SKM-1 (cell line): ENCODE measurements at regions not wholly inside any gene's neighbourhood (a gene's known extent, or its start where the extent isn't known, plus 50 kb on each side); places are given as distances from the start of the nearest gene placed in this dataset.

ENCODE experiments used
- DNase-seq: peaks from one replicate; lab custom pipeline; 2025; ENCODE audit not compliant: unreplicated experiment; lab: John Stamatoyannopoulos, UW

DNA sequence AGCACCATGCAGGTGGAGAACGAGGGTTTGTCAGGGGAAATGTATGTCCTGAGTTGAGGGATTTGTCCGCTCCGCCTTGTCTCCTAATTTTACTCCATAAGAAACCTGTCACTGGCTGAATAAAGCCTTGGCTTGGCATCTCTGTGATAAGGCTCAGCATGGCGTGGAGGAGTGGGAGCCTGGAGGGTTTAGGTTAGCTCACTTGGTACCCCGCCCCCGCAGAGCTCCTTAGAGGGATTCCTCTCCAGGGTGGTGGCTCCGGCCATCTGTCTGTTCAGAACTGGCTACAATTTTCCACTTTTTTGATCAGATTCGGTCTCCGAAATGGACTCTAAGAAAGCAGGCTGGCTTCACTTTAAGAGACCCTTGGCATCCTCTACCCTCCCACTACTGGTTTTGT is 192.2 kb upstream of the SYNDIG1 start:
- DNase-seq: no peak

DNA sequence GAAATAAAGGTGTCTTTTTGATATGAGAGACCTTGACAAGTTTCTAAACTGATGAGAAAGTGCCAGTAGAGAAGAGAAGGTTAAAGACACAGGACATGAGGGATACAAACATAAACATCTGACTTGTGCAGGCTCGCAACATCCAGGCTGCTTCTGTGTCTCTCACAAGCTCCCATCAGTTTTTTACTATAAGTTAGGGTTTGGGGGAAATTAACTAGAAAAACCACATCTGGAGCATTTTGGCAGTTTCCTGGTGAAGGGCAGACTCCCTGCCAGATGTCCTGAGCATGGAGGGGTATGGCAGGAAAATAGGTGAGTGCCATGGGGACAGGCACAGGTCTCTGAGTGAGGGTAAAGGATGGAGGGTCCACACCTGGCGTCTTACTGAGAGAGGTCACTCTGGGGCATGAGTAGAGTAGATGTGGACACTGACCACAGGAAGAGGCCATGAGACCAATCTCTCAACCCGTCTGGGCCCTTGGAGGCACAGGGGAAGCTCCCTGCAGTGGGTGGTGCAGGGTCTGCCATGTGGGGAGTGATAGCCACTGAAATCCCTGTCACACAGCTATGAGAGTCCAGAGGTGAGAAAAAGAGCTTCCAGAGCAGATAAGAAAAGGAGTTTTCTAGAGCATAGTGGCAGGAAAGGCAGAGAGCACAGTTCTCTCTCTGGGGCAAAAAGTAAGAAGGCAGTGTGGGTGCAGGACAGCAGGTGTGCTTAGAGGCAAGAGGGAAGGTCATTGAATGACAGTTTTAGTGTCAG is 193.3 kb upstream of the SYNDIG1 start:
- DNase-seq: no peak

DNA sequence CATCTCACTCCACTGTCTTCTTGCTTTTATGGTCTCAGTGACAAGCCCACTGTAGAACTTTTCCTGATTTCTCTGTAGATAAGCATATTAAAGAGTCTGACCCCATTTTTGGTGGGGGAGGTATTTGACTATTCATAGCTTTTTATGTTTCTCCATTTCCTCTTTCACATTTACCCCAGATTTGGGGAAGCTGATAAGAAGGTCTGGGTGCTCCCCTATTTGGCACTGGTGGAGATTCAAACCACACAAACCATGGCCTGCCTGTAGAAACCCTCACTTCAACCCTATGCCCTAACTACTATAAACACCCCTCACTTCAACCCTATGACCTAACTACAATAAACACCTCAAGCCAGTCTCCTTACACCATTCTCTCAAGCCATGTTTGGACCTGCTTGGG is 196.2 kb upstream of the SYNDIG1 start:
- DNase-seq: no peak

DNA sequence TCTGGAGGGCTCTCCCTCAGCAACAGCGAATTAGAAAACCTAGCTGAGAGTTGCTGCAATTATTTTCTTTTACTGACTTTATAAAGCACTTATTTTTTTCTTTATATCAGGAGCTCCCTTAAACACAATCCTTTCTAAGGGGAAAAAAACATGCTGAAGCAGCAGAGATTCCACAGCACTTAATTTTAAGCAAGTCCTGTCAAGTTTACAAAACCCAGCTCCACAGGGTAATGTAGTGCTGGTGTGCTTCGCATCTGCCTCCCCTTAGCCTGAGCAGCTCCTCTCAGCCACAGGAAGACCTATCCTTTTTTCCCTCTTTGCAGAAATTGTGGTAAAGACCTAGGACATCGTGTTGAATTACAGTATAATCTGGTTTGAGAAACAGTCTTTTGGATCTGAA is 208.1 kb upstream of the SYNDIG1 start:
- no peak for DNase-seq

DNA sequence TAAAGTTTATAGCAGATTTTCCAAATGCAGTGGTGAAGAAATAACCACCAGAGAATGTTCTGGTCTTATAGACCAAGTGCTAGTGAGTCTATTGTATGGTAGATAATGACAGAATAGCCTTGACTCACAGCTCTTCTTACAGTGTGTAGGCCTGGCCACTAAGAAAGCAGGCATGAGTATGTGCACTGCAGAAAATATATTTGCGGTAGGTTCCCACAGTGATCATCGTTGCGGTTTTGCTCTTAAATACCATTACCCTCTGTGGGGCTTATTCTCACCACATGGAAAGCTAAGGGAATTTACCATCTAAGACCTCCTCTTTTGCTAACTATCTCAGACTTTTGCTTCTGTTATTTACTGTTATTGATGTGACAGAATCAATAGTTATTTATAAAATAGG is 212.3 kb upstream of the SYNDIG1 start:
- DNase-seq: no peak

DNA sequence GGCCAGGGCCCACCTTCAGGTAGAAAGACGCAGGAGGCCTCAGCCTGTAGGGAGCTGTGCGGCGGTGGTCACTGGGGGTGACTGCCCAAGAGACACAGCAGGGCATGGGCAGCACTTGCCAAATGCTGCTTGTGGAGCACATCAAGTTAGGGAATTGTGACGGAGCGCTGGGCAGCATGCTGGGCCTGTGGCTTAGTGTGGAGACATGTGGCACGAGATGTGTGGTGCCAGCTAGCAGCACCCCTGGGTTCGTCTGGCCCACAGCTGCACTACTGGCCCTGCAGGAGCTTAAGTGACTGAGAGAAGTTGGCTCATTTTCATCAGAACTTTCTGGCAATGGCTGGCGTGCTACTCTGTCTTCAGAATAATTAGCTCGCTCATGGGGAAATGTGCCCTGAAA is 213.1 kb upstream of the SYNDIG1 start:
- no peak for DNase-seq

DNA sequence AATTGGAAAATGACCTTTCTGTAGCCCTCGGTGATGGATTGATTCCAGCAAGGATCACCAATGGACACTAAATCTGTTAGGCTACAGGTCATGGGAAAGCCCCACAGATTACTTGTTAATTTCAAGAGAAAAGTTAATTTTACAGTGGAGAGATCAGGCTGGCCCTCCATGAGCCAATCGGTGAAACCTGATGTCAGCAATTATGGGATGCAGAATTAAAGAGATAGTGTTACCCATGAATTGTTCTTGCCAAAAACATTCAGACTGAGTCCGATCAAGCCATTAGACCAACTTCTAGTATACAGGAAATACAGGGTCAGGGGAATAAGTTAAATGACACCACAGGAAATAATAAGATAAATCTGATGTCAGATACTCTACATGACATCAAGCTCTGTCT is 214.9 kb upstream of the SYNDIG1 start:
- no peak for DNase-seq

DNA sequence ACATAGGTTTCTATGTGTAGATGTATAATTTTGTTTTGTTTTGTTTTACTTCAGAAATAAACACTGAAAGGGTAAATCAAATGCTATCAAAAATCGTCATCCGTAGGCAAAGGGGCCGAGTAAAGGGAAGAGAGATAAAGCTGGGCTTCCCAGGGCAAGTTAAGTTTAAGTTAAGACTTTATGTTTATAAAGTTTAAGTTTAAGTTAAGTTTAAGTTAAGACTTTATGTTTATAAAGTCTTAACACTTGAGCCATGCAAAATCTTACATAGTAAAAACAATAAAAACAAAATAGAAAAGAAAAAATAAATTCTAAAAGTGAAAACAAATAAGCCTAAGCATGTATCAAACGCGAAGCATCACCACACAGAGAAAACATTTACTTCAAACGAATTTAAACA is 216.1 kb upstream of the SYNDIG1 start:
- DNase-seq: no peak

DNA sequence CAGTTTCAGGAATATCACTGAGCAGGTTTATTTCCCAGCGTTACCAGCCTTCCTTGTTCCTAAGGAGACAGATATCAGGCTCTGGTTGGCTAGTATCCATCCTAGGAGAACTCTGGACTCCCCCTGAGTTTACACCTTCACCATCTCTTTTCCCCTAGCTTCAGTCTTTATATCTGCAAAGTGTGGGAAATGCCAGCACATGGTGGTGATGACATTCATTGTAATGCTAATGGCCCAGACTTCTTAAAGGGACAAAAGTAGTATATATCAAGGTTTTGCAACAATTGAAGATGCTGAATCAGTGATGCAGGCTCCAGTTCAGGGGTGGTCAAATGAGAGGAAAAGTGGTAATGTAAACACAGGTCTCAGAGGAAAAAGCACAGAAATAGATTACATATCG is 224.3 kb upstream of the SYNDIG1 start:
- no peak for DNase-seq

DNA sequence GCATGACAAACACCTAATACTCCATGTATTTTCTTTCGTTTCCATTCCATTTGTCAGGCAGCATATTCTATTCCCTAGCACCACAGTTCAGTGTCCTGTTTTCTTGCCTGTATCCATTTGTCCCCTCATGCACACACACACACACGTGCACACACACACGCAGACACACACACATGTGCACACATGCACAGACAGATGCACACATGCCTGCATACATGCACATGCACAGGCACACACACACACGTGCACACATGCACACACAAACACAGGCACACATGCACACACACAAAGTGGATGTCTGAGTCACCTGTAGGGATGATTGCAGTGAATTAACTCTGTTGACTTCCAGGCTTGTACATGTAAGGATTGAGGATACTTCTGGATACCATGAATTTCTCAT is 226.7 kb upstream of the SYNDIG1 start:
- no peak for DNase-seq

DNA sequence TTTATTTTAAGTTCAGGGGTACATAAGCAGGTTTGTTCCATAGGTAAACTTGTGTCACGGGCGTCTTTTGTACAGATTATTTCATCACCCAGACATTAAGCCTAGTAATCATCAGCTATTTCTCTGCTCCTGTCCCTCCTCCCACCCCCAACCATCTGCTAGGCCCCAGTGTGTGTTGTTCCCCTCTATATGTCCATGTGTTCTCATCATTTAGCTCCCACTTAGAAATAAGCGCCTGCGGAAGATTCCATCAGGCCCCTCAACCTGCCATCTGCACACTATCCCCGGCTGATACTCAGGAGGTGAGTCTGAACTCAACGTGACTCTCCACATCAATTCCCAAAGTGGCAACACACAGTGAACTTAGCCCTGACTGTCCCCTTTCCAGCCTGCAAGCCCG is 228.0 kb upstream of the SYNDIG1 start:
- DNase-seq: no peak

DNA sequence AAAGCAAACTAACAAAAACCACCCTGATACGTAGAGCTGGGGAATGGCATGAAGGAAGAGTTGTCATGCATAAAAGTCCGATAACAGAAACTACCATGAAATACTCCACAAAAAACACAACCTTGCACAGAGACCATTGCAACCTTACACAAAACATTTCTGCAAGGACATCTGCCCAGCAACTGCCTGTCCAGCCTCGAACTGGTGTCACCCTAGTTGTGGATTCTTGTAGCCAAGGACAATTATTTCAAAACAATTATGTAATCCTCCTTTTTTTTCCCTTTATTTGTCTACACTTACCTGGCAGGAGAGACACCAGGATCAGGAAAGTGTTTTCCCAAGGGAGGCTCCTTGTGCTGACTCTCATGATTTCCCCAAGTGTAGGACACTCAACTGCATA is 232.5 kb upstream of the SYNDIG1 start:
- DNase-seq: no peak

DNA sequence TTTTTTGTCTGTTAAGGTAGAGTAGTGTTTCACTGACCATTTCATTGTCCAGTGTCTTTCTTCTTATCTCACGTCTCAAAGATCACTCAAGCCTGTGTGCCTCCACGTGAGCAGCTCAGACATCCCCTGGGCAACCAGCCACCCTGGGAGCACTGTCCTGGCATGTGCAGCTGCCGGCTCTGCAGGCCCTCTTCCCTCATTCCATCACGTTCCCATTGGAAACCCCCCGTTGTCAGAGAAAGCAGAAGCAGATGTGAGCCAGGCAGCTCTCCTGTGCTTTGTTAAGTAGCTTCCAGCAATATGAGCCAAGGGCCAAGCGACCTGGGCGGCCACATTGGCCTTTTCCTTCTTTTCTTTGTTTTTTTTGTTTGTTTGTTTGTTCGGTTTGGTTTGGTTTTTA is 233.2 kb upstream of the SYNDIG1 start:
- no peak for DNase-seq

DNA sequence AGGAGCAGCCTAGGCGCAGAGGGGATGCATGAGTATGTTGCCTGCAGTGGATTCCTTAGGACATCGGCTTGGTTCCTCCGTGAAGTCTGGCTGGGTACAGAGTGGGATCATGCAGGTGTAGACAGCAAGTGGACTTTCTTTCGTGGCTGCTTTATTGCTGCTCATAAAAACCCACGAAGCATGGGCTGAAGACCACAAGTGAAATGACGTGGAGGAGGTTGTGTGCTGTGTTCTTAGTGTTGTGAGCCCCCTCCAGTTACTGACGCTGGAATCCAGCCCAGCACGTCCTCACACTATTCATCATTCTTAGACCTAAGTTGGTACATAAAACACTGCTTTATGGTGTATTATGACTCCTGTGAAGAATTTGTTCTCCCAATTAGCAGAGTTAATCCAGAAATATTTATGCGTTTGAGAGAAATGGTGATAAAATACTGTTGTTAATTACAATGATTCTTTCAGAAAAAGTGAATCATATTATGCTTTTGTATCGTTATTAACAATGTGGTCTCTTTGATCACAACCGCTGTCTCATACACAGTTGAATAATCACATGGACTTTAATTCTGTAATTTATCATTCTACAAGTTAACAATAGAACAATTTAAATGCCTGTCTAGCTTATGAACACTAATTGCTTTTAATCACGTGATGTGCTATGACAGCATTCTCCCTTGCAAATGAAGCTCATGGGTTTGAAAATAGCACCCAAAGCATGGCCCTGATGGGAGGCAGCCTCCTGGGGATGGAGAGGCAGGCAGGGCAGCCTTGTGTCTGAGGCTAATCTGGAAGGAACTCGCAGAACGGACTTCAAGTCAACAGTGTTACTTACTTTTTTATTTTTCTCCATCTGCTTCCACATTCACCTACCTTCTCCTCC is 233.9 kb upstream of the SYNDIG1 start:
- no peak for DNase-seq

DNA sequence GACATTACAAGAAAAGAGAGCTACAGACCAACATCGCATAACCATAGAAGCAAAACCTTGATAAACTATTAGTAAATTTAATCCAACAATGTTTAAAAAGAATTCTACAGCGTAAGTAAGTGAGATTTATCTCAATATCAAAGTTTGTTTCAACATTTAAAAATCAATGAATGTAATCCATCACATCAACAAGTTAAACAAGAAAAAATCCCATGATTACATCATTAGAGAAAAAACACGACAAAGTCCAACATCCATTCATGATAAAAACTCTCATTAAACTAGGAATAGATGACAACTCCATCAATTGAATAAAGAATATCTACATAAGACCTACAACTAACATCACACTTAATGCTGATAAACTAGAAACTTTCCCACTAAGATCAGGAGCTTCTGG is 239.0 kb upstream of the GGTLC1 start:
- DNase-seq: no peak

DNA sequence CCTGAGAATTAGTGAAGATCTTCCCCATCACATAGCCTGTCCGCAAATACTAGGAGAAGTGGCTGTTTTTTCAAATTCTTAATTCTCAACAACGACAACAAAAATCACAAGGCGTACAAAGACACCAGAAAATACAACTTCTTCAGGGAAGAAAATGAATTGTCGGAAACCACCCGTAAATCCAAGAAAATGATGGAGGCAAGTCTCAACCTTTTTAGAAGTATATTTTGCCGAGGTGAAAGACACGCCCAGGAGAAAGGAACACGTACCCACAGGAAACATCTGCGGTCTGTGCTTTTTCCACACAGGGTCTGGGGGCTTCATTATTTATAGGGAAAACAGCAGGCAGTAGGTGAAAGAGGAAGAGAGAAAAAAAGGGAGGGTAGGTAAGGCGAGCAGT is 223.9 kb upstream of the GGTLC1 start:
- no peak for DNase-seq

DNA sequence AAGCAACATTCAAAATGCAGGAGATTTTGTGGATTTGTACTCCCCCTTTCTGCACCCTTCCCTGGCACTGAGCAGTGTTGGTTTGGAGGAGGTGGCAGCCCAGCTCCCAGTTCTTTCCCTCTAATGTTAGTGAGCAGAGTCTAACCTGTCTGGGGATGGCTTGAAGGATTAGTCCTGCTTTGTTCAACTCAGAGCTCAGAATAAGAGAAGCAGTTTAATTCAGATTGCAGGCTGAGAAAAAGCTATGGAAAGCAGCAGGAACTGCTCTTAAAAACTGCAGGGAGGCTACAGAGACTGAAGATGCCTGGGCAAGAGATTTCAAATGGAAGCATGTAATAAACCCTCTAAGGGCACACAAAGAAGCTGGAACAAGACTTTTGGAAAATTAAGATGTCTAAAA is 223.4 kb upstream of the GGTLC1 start:
- no peak for DNase-seq

DNA sequence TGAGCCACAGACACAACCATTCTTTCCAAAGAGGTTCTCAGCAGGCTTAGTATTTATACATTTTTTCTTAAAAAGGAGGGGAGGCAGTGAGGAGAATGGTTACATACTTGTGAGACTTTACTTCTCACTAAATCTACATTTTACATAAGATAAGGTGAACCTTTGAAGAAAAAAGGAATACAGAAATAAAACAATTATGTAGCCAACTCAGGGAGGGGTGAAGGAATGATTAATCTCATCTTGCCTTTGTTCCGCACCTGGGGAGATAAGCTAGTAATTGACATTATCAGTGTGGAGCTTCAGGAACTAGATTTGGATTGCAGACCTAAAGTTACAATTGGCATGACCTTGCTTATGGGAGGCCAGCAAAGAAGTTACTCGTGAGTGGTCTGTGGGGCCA is 221.8 kb upstream of the GGTLC1 start:
- no peak for DNase-seq

DNA sequence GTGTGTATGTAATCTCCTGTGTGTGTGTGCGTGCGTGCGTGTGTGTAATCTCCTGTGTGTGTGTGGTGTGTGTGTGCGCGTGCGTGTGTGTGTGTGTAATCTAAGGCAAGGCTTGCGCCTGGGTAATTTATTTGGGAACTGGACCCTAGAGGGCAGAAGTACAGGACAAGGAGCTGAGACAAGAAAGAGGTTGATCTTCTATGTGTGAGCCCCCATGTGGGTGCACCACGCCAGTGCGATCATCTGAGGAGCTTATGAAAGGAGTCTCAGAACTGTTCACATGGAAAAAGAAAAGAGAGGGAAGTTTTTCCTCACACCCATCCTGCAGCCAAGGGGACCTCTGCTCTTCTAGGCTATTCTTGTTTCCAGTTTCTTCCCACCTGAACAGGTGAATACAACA is 220.1 kb upstream of the GGTLC1 start:
- DNase-seq: no peak

DNA sequence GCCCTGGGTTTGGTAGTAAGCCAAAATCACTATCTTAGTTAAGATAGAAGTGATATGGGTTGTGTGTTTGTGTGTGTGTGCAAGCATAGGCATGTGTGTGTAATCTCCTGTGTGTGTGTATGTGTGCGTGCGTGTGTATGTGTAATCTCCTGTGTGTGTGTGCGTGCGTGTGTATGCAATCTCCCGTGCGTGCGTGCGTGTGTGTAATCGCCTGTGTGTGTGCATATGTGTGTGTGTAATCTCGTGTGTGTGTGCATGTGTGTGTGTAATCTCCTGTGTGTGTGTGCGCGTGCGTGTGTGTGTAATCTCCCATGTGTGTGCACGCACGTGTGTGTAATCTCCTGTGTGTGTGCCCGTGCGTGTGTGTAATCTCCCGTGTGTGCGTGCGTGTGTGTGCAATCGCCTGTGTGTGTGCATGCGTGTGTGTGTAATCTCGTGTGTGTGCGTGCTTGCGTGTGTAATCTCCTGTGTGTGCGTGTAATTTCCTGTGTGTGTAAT is 219.3 kb upstream of the GGTLC1 start:
- no peak for DNase-seq

DNA sequence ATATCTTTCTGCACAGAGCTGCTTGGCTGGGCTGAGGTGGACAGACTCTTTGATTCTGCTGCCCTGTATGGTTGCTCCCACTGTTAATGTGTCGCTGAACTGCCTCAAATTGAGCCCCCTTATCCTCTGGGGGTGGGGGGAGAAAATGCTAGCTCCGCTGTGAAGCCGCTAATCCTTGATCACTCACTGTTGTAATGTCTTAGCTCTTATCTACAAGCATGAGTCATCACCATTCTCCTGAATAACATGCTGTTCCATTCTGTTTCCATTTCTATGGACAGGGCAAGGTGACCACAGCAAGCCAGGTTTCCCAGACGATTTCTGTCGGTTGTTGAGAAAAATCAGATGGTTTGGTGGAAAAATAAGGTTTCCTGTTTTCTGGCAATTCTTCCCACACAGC is 218.4 kb upstream of the GGTLC1 start:
- DNase-seq: no peak

DNA sequence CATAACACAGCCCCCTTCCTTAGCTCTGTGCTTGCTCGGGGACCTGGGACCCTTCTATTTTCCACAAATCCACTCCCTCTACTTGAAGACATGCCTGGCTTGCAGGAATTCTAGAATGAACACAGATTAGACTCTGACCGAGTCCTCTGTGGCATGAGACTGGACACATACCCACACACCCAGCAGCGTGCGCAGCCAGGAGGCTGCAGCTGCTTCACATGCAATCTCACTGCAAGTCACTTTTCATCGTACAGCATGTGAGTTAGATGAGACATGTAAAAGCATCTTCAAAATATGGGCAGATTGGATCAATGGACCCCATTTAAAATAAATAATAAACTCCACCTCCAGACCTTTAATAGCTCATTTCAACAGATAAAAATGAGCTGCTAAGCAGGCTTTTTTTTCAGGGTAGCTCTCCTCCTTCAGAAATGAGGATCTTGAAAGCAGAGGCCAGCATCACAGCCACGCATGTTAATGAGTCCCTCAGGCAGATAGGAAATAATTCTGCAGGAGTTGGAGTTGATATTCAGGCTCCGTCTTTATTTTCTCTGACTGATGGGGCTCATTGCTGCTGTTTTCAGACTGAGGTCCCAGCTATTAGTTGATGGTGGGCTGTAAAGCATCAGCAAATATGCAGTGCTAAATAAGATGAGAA is 215.1 kb upstream of the GGTLC1 start:
- no peak for DNase-seq
